ENCODE measurements at regions not wholly inside any gene's neighbourhood (a gene's known extent, or its start where the extent isn't known, plus 50 kb on each side); places are given as distances from the start of the nearest gene placed in this dataset.

DNA sequence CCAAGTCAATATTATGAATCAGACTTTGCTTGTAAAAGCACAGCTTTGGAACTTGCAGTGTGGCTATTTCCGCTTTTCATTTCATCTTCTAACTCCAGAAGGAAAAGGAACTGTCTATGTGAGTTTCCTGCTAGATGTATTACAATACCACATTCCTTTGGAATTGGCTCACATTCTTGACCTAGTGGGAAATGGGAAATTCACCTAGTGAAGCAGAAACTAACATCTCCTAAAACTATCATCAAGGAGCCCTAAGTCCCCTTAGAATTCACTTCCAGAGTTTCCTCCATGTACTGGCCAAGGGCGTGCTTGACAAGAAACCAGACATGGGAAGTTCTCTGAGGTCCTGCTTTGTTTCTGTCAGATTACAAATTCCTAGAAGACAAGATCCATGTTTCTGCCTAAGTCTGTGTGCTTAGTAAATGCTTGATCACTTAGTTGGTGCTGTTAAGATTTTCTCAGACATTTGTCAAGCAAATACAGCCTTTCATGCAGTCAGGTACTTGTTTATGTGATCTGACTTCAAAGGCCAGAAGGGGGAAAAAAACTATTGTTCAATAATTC lies 275.7 kb upstream of the FN1 start:
- no peak overlapping the region for H3K27ac ChIP-seq
- TF ChIP-seq, protein P1, sequence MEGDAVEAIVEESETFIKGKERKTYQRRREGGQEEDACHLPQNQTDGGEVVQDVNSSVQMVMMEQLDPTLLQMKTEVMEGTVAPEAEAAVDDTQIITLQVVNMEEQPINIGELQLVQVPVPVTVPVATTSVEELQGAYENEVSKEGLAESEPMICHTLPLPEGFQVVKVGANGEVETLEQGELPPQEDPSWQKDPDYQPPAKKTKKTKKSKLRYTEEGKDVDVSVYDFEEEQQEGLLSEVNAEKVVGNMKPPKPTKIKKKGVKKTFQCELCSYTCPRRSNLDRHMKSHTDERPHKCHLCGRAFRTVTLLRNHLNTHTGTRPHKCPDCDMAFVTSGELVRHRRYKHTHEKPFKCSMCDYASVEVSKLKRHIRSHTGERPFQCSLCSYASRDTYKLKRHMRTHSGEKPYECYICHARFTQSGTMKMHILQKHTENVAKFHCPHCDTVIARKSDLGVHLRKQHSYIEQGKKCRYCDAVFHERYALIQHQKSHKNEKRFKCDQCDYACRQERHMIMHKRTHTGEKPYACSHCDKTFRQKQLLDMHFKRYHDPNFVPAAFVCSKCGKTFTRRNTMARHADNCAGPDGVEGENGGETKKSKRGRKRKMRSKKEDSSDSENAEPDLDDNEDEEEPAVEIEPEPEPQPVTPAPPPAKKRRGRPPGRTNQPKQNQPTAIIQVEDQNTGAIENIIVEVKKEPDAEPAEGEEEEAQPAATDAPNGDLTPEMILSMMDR (conservative IDR thresholded peaks at IDR 0.05) = no peak

DNA sequence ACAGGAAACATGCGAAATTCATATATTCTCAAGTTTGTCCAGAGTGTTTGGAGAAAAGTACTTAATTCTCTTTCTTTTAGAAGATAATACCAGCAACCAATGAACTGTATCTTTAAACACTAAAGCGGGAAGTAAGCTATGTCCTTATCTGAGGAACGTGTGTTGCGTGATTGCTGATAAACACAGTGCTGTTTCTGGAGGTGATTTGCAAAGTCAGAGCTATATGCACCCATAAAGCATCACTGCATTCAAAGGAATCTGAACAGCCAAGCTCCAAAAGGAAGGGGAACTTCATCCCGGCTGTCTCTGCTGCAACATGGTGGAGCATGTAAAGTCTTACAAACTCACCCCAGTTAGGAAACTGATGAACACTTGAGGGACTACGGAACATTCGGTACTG lies 271.7 kb upstream of the FN1 start:
- no peak overlapping the region for H3K27ac ChIP-seq
- TF ChIP-seq, protein P1 (conservative IDR thresholded peaks at IDR 0.05) = no peak

DNA sequence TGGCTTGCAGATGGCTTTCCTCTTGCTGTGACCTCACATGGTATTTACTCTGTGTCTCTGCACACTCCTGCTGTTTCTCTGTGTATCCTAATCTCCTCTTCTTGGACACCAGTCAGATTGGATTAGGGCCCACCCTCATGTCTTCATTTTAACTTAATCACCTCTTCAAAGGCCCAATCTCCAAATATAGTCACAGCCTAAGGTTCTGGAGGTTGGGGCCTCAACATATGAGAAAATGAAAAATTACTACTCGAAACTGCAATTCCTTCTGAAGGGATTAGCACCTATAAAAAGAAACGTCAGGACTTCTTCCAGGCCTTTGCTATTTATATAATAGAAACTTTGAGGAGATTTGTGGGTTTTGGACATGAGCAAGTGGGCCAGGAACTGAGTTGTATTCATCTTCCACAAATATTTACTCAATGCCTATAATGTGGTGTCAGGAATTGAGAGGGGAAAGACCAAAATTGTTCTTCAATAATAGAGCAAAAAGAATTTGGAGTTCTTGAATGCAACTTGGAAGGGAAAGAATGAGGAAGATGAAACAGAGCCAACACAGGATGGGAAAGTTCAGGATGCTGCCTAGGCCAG lies 270.0 kb upstream of the FN1 start:
- no peak overlapping the region for H3K27ac ChIP-seq
- TF ChIP-seq, protein P1 (conservative IDR thresholded peaks at IDR 0.05) = no peak

DNA sequence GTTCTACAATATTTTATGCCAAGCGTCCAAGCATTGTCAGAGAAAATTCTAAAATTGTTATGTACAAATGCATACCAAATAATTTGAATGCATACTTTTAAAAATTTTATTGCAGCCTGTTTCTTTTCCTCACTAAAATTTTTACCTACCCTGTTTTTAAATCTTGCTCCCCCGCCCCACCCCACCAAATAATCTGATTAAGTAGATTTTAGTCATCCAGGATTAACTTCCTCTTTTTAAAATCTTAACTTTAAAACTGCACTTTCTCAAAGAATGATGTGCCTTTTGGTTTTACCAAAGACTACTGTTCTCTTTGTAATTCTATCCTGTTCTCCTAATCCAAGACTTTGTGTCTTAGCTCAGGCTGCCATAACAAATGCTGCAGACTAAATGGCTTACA lies 269.4 kb upstream of the FN1 start:
- TF ChIP-seq, protein P1 (conservative IDR thresholded peaks at IDR 0.05) = no peak

DNA sequence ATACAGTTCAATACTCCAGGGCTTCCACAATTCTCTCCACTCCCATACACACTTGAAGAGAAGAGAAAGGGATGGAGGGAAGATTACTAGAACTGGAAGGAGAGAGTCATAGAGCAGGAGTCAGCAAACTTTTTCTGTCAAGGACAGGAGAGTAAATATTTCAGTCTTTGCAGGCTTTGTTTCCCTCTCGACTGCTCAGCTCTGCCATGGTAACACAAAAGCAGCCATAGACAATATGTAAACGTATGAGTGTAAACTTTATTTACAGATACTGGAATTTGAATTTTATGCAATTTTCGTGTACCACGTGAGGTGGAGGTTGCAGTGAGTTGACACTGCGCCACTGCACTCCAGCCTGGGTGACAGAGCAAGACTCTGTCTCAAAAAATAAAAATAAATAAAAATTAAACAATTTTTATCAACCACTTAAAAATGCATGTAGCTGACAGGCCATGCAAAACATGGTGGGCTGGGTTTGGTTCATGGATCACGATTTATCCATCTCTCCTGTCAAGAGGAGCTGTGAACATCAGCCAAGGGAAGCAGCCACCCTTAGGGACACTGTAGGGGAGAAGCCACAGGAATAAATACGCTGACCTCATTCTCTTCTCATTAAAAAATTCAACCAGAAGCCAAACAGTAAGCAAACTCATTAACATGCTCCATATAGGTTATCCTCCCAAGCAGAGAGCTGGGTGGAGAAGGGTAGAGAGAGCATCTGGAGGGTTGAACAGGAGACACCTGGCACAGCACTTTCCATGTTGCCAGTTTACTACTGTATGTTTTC lies 266.4 kb upstream of the FN1 start:
- no peak overlapping the region for H3K27ac ChIP-seq
- TF ChIP-seq, protein P1 (conservative IDR thresholded peaks at IDR 0.05) = no peak

More for the DNA sequence above, 269.4 kb upstream of the FN1 start:
- no peak overlapping the region for H3K27ac ChIP-seq

DNA sequence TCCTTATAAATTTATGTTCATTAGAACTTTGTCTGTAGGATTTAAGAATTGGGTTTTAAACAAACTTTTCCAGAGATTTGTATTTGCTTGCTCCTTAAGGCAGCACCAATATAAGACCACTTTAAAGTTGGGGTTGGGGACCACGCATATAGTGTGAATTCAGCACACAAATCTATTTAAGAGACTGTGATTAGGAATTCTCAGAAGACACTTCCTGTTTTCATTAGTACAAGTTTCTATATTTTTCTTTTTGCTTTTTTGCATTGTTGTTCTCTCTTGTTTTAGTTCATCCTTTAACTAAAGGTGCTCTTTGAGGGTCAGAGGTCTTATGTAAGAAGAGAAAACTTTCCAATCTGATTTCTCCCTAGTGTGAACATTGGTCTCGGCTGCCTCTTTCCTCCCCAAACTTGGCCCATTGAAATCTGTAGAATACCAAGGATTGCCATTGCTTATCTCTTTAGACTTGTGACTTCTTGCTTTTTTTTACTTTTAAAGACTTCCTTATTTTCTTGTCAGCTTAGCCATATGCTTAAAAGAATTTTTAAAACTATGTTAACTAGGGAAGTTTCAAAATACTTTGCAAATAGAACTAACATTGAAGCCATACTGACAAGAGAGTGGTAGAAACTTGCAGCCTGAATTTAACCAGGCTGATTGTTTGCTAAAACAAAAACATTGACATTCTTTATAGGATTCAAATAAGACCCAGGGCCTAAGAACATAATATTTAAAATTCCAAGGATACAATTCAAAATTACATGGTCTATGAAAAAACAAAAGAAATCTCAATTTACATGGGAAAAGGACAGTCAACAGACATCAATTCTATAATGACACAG lies 264.1 kb upstream of the FN1 start:
- TF ChIP-seq, protein P1 (conservative IDR thresholded peaks at IDR 0.05) = no peak
- H3K27ac ChIP-seq = no peak overlapping the region

DNA sequence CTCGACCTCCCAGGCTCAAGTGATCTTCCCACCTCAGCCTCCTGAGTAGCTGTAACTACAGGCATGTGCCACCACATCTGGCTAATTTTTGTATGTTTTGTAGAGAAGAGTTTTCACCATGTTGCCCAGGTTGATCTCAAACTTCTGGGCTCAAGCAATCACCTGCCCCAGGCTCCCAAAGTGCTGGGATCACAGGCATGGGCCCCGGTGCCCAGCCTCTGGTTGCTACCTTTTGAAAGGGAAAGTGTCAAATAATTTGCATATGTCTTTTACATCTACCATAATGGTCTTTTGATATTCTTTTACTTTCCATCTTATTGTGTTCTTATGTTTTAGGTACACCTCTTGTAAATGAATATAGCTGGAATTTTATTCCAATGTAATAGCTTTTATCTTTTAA lies 263.1 kb upstream of the FN1 start:
- no peak overlapping the region for H3K27ac ChIP-seq
- TF ChIP-seq, protein P1 (conservative IDR thresholded peaks at IDR 0.05) = no peak

Measured in VCaP (cell line).